GM12892 (cell line): ENCODE measurements at regions not wholly inside any gene's neighbourhood (a gene's known extent, or its start where the extent isn't known, plus 50 kb on each side); places are given as distances from the start of the nearest gene placed in this dataset.
"Not testable (repeated sequence)": the region's sequence is repeated elsewhere in the genome, so short reads cannot be mapped to it uniquely, and the experiment has no call there.

Experiments
- DNase-seq: peaks from one replicate; pipeline ENCODE4 v3.0.0; 2011; ENCODE audit not compliant: insufficient read length
- FAIRE-seq: peaks from 2 replicates; lab custom pipeline; 2011; peaks lifted over from hg19 to GRCh38; lab: Jason Lieb, UNC
- POLR2A ChIP-seq: IDR thresholded peaks from 2 replicates; pipeline ENCODE4 v1.6.1; 2011; ENCODE audit warnings: low read depth, low read length, control low read depth
- POLR2AphosphoS5 ChIP-seq: IDR thresholded peaks from 2 replicates; pipeline ENCODE4 v1.6.1; 2011; ENCODE audit warnings: low read depth, low read length, control low read depth
- TAF1 ChIP-seq: IDR thresholded peaks from 2 replicates; pipeline ENCODE4 v1.6.1; 2011; ENCODE audit warnings: low read depth, mild to moderate bottlenecking, control low read depth, low read length, borderline replicate concordance

DNA sequence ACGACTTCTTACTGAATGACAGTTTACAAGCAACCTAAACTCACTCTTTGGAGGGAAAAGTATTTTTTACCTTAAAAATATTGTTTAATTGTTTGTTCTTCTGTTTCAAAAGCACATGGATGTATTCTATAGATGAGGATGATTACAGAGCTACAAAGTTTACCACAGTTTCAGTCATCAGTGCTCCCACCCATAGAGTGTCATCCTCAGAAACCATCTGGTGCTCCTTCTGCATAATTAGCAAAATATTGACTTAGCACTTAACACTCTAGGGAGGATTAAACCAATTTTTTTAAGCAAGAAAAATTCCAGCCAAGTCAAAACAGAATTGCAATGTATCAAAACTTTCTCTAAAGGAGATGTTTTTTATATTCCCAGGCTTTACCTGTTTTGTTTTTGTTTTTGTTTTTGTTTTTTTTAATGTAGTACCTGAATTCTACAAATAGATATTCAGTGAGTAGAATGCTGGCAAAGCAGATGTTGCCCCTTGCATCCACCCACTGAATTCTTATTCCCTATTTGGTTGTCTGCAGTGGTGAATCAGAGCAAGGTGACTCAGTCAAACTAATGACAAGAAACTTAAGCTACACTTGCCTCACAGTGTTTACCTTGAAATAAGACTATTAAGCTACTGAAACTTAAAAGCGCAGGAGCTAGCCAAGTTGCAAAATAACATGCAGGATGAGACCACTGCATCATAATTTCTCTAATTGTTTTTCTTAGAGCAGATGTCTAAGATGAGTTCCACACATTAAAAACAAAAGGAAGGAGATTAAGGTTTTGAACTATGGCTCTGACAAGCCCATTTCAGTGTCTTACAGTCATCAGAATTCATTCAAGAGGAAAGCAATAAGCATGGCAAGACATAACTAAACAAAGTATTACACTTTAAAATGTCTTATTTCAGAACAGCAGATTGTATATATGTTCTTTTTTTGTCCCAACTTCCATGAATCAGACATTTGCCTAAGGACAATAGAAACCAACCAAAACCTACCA, 155.1 kb upstream of the SOX6 start:
- DNase-seq (no peak), FAIRE-seq (no peak)
- TF ChIP-seq POLR2A (no peak), TAF1 (no peak), POLR2AphosphoS5 (no peak)

DNA sequence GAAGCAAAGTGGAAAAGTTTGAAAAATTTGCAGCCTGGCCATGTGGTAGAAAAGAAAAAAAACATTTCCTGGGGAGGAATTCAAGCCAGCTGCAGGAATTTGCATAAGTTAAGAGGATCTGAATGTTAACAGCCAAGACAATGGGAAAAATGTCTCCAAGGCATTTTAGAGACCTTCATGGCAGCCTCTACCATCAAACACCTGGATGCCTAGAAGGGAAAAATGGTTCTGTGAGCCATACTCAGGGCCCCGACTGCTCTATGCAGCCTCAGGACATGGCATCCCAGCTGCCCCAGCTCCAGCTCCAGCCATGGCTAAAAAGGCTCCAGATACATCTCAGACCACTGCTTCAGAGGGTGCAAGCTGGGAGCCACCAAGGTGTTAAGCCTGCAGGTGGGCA, 149.1 kb upstream of the SOX6 start:
- no peak for FAIRE-seq
- TF ChIP-seq TAF1 (no peak), POLR2AphosphoS5 (no peak), POLR2A (no peak)
- no peak for DNase-seq

DNA sequence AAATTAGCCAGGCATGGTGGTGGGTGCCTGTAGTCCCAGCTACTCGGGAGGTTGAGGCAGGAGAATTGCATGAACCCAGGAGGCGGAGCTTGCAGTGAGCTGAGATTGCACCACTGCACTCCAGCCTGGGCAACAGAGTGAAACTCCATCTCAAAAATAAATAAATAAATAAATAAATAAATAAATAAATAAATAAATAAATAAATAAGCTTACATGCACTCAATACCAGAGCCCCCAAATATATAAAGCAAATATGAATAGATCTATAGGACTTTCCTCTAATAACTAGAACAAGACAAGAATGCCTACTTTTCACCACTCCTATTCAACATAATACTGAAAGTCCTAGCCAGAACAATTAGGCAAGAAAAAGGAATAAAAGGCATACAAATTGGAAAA, 147.5 kb upstream of the SOX6 start:
- not testable (repeated sequence) for FAIRE-seq, DNase-seq

DNA sequence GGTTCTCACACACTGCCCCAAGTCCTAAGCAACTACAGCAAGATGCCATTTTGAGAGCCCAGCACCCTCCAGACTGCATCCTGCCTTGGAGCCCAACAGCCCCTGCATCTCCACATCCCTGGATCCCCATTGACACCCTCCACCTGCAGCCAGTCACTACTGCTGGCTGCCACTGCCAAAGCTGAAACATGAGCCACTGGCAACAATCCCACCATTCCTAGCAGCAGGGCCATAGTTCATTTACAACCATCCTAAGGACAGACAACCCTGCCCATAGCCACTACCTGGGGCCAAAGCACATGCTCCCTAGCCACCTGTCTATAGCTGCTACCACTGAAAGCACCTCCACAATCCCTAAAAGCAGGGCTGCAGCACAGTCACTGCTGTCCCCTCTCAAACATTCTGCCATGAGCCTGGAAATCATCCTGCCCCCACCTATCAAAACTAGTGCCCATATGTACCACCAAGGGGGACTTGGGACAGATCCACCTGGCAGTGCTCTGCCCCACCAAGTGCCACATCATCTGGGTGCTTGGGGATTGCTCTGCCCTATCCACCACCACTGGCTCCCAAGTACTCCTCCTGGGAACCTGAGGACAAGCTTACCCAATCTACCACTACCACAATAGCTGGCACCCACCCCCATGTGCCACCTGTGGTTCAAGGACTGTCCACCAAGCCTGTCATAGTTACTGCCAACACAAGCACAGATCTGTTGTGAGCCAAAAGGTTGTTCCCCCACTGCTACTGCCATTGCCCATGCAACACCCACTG, 138.8 kb upstream of the SOX6 start:
- no peak for TF ChIP-seq POLR2AphosphoS5
- no peak for TF ChIP-seq POLR2A
- TF ChIP-seq TAF1: no peak
- FAIRE-seq (no peak), DNase-seq (no peak)

DNA sequence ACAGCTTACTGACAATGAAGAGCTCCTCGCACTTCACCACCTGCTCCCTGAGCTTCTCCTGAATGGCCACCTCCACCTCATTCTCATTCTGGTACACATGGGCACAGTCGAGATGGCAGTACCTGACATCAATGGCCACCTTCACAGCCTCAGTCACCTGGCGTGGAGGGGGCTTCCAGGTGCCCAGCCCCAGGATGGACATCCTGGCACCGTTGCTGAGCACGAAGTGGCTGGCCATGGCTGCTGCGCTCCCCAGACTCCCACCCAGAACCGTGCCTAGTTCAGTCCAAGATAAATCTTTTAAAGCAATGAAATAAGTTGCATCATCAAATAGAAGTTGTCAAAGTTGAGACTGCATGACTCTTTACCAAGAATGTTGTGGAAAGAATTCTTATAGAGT, 128.1 kb upstream of the SOX6 start:
- no peak for TF ChIP-seq TAF1
- no peak for TF ChIP-seq POLR2A
- TF ChIP-seq POLR2AphosphoS5: no peak
- FAIRE-seq (no peak), DNase-seq (no peak)

DNA sequence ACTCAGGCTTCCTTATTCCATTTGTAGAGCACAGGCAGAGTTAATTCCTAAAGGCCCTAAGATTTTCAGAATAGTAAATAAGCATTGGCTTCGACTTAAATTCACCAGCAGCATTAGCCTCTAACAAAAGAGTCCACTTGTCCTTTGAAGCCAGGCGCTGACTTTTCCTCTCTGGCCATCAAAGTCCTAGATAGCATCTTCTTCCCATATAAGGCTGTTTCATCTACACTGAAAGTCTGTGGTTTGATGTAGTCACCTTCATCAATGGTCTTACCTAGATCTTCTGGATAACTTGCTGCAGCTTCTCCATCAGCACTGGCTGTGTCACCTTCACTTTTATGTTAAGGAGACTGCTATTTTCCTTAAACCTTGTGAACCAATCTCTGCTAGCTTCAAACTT, 118.3 kb upstream of the SOX6 start:
- FAIRE-seq (no peak), DNase-seq (no peak)
- TF ChIP-seq POLR2A: no peak

DNA sequence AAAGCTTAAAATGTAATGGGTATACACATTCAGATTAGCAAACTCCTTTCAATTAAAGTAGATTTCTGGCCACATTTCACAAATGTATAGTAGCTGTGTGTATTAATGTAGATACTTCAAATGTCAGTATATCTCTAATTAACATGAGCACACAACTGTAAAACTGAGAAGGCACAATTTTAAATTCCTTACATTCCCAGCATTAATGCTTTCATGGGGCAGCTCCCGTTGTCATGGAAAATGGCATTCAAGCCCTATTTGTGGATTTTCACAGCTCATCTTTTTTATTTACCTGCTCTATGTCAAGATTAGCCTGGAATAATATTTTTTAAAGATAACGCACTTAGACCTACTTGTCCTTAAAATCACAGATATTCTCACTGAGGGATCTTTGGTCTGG, 113.6 kb upstream of the SOX6 start:
- TF ChIP-seq TAF1: no peak
- DNase-seq (no peak), FAIRE-seq (no peak)

DNA sequence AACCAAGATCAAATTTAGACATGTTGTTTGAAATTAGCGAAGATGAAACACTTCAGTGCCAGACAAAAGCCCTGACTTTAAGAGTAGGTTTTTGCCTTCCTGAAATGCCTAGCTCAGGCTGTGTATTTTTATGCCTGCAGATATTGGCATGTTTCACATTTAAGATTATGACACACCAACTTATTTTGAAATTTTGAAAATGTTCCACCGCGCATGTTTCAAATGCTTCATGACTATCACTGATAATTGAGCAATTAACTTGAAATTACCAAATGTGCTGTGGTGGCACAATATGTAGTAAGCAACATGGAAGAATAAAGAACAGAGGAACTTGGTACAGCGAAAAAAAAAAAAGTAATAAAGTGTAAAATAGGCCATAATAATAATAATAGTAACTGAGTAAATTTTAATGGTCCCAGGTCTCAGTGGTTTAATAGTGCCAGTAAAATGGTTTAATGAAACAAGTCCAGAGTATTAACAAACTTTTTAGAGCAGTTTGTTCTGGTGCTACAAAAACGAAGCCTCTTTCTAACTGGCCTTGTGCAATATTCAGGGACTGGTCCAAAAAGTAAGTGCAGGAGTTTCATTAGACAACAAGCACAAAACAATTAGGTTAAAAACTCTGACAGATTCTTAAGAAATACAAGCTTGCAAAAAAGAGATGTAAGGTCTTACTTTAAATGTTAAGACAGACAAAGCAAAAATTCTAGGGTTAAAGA, 112.5 kb upstream of the SOX6 start:
- FAIRE-seq (peak; percentile 27), DNase-seq (no peak)
- TF ChIP-seq POLR2A (no peak), TAF1 (no peak), POLR2AphosphoS5 (no peak)

DNA sequence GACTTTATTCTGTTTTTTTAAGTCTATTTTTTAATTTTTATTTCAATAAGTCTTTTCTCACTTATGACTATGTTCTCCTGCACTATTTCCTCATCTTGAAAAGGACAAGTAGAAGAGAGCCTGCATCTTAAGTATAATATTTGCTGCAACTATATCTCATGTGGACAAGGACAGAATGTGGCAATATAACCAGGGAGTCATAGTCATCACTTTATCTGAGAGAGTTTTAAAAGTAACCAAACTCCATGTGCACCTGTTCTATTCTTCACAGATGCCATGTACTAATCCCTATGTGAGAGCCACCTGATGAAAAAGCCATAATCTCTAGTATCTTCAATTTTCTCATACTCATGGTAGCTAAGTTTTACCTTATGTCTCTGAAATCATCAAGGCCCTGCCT, 104.2 kb upstream of the SOX6 start:
- FAIRE-seq (no peak), DNase-seq (no peak)
- TF ChIP-seq POLR2AphosphoS5 (no peak), TAF1 (no peak), POLR2A (no peak)

DNA sequence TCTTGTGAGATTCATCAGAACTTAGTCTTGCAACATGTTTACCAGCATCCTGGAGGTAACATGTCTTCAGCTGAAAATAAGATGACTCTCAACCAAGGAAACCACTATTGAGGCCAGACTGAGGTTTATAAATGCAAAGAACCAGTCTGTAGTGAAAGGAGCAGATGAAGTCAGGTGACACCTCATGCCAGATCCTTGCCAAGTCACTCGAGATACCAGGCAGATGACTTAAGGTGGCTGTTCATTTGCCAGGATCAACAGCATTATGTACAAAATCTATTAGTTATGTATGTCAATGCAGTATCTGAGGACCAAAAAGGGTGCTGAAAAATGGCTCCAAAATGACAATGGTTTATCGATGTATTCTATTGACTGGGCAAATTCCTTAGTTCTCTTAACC, 100.0 kb upstream of the SOX6 start:
- no peak for FAIRE-seq

DNA sequence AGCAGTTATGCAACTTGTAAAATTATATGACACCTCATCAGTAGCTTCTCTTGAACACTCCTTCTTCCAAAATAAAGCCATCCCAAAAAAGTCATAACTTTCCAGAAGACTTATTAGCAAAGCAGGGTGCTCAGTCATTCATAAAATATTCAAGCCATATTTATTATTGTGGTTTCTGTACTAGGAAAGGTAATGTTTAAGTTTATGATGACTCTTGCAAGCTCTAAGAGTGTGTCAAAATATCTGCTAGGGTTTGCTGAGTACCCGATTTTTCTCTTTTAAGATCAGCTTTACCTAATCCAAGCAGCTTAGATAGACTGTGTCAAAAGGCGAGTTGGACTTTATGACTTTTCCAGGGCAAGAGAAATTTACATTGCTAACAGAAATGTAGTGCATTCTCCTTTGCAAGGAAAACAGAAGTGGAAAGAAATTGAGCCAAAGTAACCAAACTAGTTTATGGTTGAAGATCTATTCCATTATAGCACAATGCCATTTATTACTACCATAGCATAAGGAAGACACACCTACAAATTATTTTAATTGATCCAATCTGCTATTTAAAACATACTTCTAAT, 98.0 kb upstream of the SOX6 start:
- DNase-seq (no peak), FAIRE-seq (no peak)
- TF ChIP-seq POLR2AphosphoS5: no peak
- TF ChIP-seq TAF1: no peak
- TF ChIP-seq POLR2A: no peak

More for the DNA sequence above, 100.0 kb upstream of the SOX6 start:
- no peak for DNase-seq
- no peak for TF ChIP-seq POLR2AphosphoS5
- TF ChIP-seq POLR2A: no peak
- TF ChIP-seq TAF1: no peak
